ENCODE measurements at regions not wholly inside any gene's neighbourhood (a gene's known extent, or its start where the extent isn't known, plus 50 kb on each side); places are given as distances from the start of the nearest gene placed in this dataset.

GRCh38 chr2:133721118-133721517, 152.9 kb upstream of the NCKAP5 start:
- DNase-seq: no peak

- no peak for DNase-seq
Observed at GRCh38 chr2:133723133-133723532, 154.9 kb upstream of the NCKAP5 start.

GRCh38 chr2:133726973-133727372, 158.7 kb upstream of the NCKAP5 start:
- DNase-seq: no peak

GRCh38 chr2:133732059-133732458, 163.8 kb upstream of the NCKAP5 start:
- no peak for DNase-seq

GRCh38 chr2:133732982-133733900, 165.0 kb upstream of the NCKAP5 start:
- no peak for DNase-seq

GRCh38 chr2:133733901-133734255, 165.6 kb upstream of the NCKAP5 start:
- DNase-seq: no peak

- no peak for DNase-seq
Observed at GRCh38 chr2:133734716-133735495, 166.6 kb upstream of the NCKAP5 start.

- DNase-seq: no peak
Observed at GRCh38 chr2:133736674-133737073, 168.4 kb upstream of the NCKAP5 start.

- DNase-seq: no peak
Observed at GRCh38 chr2:133737242-133737993, 169.2 kb upstream of the NCKAP5 start.

GRCh38 chr2:133739039-133739438, 170.8 kb upstream of the NCKAP5 start:
- no peak for DNase-seq

GRCh38 chr2:133740500-133740899, 172.2 kb upstream of the NCKAP5 start:
- DNase-seq: no peak

GRCh38 chr2:133748007-133748700, 179.9 kb upstream of the NCKAP5 start:
- DNase-seq: no peak

- DNase-seq: no peak
Observed at GRCh38 chr2:133753665-133754064, 185.4 kb upstream of the NCKAP5 start.

GRCh38 chr2:133755480-133756300, 187.4 kb upstream of the NCKAP5 start:
- DNase-seq: no peak

GRCh38 chr2:133756833-133757232, 188.6 kb upstream of the NCKAP5 start:
- DNase-seq: no peak

GRCh38 chr2:133760376-133760775, 192.1 kb upstream of the NCKAP5 start:
- no peak for DNase-seq

GRCh38 chr2:133765658-133766057, 197.4 kb upstream of the NCKAP5 start:
- no peak for DNase-seq

- no peak for DNase-seq
Observed at GRCh38 chr2:133766164-133766832, 198.0 kb upstream of the NCKAP5 start.

GRCh38 chr2:133768256-133768655, 200.0 kb upstream of the NCKAP5 start:
- DNase-seq: no peak

- DNase-seq: no peak
Observed at GRCh38 chr2:133768658-133769435, 200.6 kb upstream of the NCKAP5 start.
